Head of caudate nucleus (tissue), 42 donors: ENCODE measurements at regions not wholly inside any gene's neighbourhood (a gene's known extent, or its start where the extent isn't known, plus 50 kb on each side); places are given as distances from the start of the nearest gene placed in this dataset.
A peak's percentile ranks its signal among the peaks of the same experiment; 100 is the strongest.

Experiments
- DNase-seq, 42 donors: peaks; one replicate each; pipeline versions ENCODE4 v3.0.0 to v3.0.0-alpha.2; 2020 to 2021; ENCODE audit warnings: mixed read lengths in 7 of 42
- intact Hi-C: fragments of 100-400 bp; cut with DNase I; formaldehyde crosslinking; loops from one replicate; pipeline ENCODE4 v1.15.0; 2022

GRCh38 chr16:85319984-85320440, 207.7 kb upstream of the CIBAR2 start:
- no peak for DNase-seq
- intact Hi-C loops = no loop called here

GRCh38 chr16:85320677-85321385, 208.6 kb upstream of the CIBAR2 start:
- DNase-seq = no peak
- intact Hi-C loops = no loop called here

- intact Hi-C loops = no loop called here
- peak; percentile 62 to 91 (median 80) for DNase-seq
Observed at GRCh38 chr16:85321509-85322271, 209.4 kb upstream of the CIBAR2 start.

GRCh38 chr16:85323230-85323960, 211.1 kb upstream of the CIBAR2 start:
- intact Hi-C loops = no loop called here
- DNase-seq = no peak

- intact Hi-C loops = no loop called here
Observed at GRCh38 chr16:85323961-85324253, 211.6 kb upstream of the CIBAR2 start.

GRCh38 chr16:85324488-85324887, 212.2 kb upstream of the CIBAR2 start:
- intact Hi-C loops = no loop called here
- DNase-seq = no peak

More at GRCh38 chr16:85323961-85324253, 211.6 kb upstream of the CIBAR2 start:
- DNase-seq = no peak

- intact Hi-C loops = no loop called here
- DNase-seq = no peak
Observed at GRCh38 chr16:85326113-85326793, 214.0 kb upstream of the CIBAR2 start.

- DNase-seq = no peak
- intact Hi-C loops = no loop called here
Observed at GRCh38 chr16:85326794-85327181, 214.5 kb upstream of the CIBAR2 start.

- DNase-seq = peak; percentile 24 to 87 (median 66)
- intact Hi-C loops = no loop called here
Observed at GRCh38 chr16:85327731-85328675, 215.7 kb upstream of the CIBAR2 start.

GRCh38 chr16:85328676-85329058, 216.4 kb upstream of the CIBAR2 start:
- DNase-seq = no peak

GRCh38 chr16:85329059-85329812, 217.0 kb upstream of the CIBAR2 start:
- peak in 2 of 42 donors; percentile 33 to 36 for DNase-seq
- intact Hi-C loops = no loop called here

More at GRCh38 chr16:85328676-85329058, 216.4 kb upstream of the CIBAR2 start:
- intact Hi-C loops = no loop called here

GRCh38 chr16:85330006-85330693, 217.9 kb upstream of the CIBAR2 start:
- DNase-seq = no peak
- intact Hi-C loops = no loop called here

- intact Hi-C loops = no loop called here
- DNase-seq = peak in 13 of 42 donors; percentile 32 to 77 (median 54)
Observed at GRCh38 chr16:85330694-85331188, 218.5 kb upstream of the CIBAR2 start.

GRCh38 chr16:85331688-85332087, 219.4 kb upstream of the CIBAR2 start:
- intact Hi-C loops = no loop called here
- DNase-seq = no peak

- intact Hi-C loops = no loop called here
Observed at GRCh38 chr16:85332175-85332574, 219.9 kb upstream of the CIBAR2 start.

GRCh38 chr16:85333337-85333736, 221.1 kb upstream of the CIBAR2 start:
- intact Hi-C loops = no loop called here
- DNase-seq = no peak

More at GRCh38 chr16:85332175-85332574, 219.9 kb upstream of the CIBAR2 start:
- DNase-seq = no peak
